AG04450 (cell line): ENCODE measurements at regions not wholly inside any gene's neighbourhood (a gene's known extent, or its start where the extent isn't known, plus 50 kb on each side); places are given as distances from the start of the nearest gene placed in this dataset.

Experiments
- CTCF ChIA-PET: fragments of 300-600, 350-600 bp; formaldehyde crosslinking; extraction: SDS; loops from one replicate; lab custom pipeline; 2022; ENCODE audit warnings: antibody characterized with exemption, inconsistent platforms; lab: Charles Lee
- POLR2A ChIA-PET: fragments of 350-600 bp; formaldehyde crosslinking; extraction: SDS; loops from one replicate; lab custom pipeline; 2021; ENCODE audit warnings: antibody characterized with exemption, inconsistent platforms; lab: Yijun Ruan, JAX
- DNase-seq: peaks from one replicate; pipeline ENCODE4 v3.0.0-alpha.2; 2011; ENCODE audit warnings: low read depth, low spot score
- H3K27ac ChIP-seq: one replicate; pipeline ENCODE4 v1.5.1; 2012; ENCODE audit warnings: low read depth, low read length, control low read depth
- H3K27me3 ChIP-seq: one replicate; pipeline ENCODE4 v1.6.0; 2012; ENCODE audit warnings: low read length; ENCODE audit not compliant: control insufficient read depth, insufficient read depth
- H3K4me3 ChIP-seq: 2 replicates; pipeline ENCODE4 v1.5.1; 2011; ENCODE audit warnings: mild to moderate bottlenecking, low read depth, low read length, control low read depth
- H3K9me3 ChIP-seq: 2 replicates; pipeline ENCODE4 v1.5.1; 2012; ENCODE audit warnings: low read length; ENCODE audit not compliant: control insufficient read depth, insufficient read depth
- CTCF ChIP-seq: IDR thresholded peaks from 2 replicates; pipeline ENCODE4 v1.5.1; 2011; ENCODE audit warnings: low read depth, low read length, control low read depth, inconsistent platforms

GRCh38 chr11:128018692-128019091 is 568.7 kb downstream of the ETS1 start:
- Histone ChIP-seq H3K27me3 (no peaks in the 10 kb centered on the region), H3K27ac (no peak overlapping the region), H3K4me3 (no peak overlapping the region), H3K9me3 (no peaks in the 10 kb centered on the region)
- DNase-seq = no peak
- CTCF ChIA-PET = interaction anchor here (6.8 kb wide), 1 partner anchor 175 kb away, joined by 49 read pairs; no protein-coding TSS in a partner anchor
- POLR2A ChIA-PET = no interaction called here
- TF ChIP-seq CTCF = no peak

- CTCF ChIA-PET = interaction anchor here (0.7 to 0.9 kb wide), 2 partner anchors 161 to 900 kb away, joined by 3 read pairs; no protein-coding TSS in a partner anchor
- H3K27me3 ChIP-seq = no peaks in the 10 kb centered on the region
- no peak for DNase-seq
- TF ChIP-seq CTCF = no peak
- H3K27ac ChIP-seq = no peak overlapping the region
- no peak overlapping the region for H3K4me3 ChIP-seq
- POLR2A ChIA-PET = no interaction called here
- no peaks in the 10 kb centered on the region for H3K9me3 ChIP-seq
Measured at GRCh38 chr11:128005562-128005961, 581.8 kb downstream of the ETS1 start.

GRCh38 chr11:127998421-127998820 is 588.9 kb downstream of the ETS1 start:
- CTCF ChIA-PET = no interaction called here
- DNase-seq = no peak

GRCh38 chr11:127997594-127997993 is 589.8 kb downstream of the ETS1 start:
- CTCF ChIA-PET = no interaction called here
- Histone ChIP-seq H3K27me3 (no peaks in the 10 kb centered on the region), H3K4me3 (no peak overlapping the region), H3K9me3 (no peaks in the 10 kb centered on the region), H3K27ac (no peak overlapping the region)
- TF ChIP-seq CTCF = no peak
- DNase-seq = no peak
- POLR2A ChIA-PET = no interaction called here

More at GRCh38 chr11:127998421-127998820, 588.9 kb downstream of the ETS1 start:
- POLR2A ChIA-PET = no interaction called here
- Histone ChIP-seq H3K27me3 (no peaks in the 10 kb centered on the region), H3K4me3 (no peak overlapping the region), H3K27ac (no peak overlapping the region), H3K9me3 (no peaks in the 10 kb centered on the region)
- TF ChIP-seq CTCF = no peak

- H3K27me3 ChIP-seq = no peaks in the 10 kb centered on the region
- no peak for TF ChIP-seq CTCF
- no peak for DNase-seq
- H3K27ac ChIP-seq = no peak overlapping the region
- ChIA-PET CTCF (no interaction called here), POLR2A (no interaction called here)
- H3K9me3 ChIP-seq = no peaks in the 10 kb centered on the region
- H3K4me3 ChIP-seq = no peak overlapping the region
Measured at GRCh38 chr11:127996825-127997224, 590.5 kb downstream of the ETS1 start.
